ENCODE measurements at regions not wholly inside any gene's neighbourhood (a gene's known extent, or its start where the extent isn't known, plus 50 kb on each side); places are given as distances from the start of the nearest gene placed in this dataset.

DNA sequence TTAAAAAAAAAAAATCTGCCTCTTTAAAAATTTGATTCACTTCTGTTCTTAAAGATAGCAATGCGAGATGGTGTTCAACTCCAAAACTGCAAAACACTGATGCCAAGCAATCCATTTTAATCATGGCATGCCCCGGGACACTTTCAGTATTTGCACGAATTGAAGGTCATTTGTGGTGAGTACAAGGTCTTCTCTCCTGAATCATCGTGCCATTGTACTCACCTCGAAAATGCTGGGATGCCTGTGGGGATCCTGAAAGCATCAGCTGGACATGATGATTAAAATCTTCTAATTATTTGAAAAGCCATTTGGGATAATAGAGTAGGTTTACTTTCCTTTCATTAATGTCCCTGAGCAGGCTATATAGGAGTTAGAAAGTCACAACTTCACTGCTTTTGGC is 125.1 kb upstream of the NRP1 start:
- Histone ChIP-seq H3K4me3 (no peak overlapping the region), H3K4me1 (peaks cover 3 to 20% (median 5%) of the 10 kb centered on the region in 3 donors), H3K9me3 (no peaks in the 10 kb centered on the region), H3K27ac (peak overlapping the region in 2 of 4 donors; percentile 26 to 32), H3K27me3 (no peaks in the 10 kb centered on the region), H3K36me3 (no peaks in the 10 kb centered on the region)
- no peak for ATAC-seq
- TF ChIP-seq EP300 (IDR thresholded peaks at IDR 0.05) (no peak), POLR2A (IDR thresholded peaks at IDR 0.05) (no peak), POLR2AphosphoS5 (IDR thresholded peaks at IDR 0.05) (no peak)
- TF ChIP-seq, protein P1, sequence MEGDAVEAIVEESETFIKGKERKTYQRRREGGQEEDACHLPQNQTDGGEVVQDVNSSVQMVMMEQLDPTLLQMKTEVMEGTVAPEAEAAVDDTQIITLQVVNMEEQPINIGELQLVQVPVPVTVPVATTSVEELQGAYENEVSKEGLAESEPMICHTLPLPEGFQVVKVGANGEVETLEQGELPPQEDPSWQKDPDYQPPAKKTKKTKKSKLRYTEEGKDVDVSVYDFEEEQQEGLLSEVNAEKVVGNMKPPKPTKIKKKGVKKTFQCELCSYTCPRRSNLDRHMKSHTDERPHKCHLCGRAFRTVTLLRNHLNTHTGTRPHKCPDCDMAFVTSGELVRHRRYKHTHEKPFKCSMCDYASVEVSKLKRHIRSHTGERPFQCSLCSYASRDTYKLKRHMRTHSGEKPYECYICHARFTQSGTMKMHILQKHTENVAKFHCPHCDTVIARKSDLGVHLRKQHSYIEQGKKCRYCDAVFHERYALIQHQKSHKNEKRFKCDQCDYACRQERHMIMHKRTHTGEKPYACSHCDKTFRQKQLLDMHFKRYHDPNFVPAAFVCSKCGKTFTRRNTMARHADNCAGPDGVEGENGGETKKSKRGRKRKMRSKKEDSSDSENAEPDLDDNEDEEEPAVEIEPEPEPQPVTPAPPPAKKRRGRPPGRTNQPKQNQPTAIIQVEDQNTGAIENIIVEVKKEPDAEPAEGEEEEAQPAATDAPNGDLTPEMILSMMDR (IDR thresholded peaks at IDR 0.05) = no peak
- WGBS, 2 donors (ENCODE audit: low coverage in 1 of 2) = 21 to 48% methylated on average over 5 of the region's 5 CpGs

GRCh38 chr10:33455029-33455428 is 120.6 kb upstream of the NRP1 start:
- no peak for ATAC-seq
- H3K4me3 ChIP-seq = no peak overlapping the region
- H3K36me3 ChIP-seq = no peaks in the 10 kb centered on the region
- no peaks in the 10 kb centered on the region for H3K27me3 ChIP-seq
- H3K4me1 ChIP-seq = peaks cover 0 to 7% (median under 1%) of the 10 kb centered on the region in 3 donors
- WGBS, 2 donors (ENCODE audit: low coverage in 1 of 2) = 85 to 88% methylated on average over 2 of the region's 2 CpGs
- H3K27ac ChIP-seq = no peak overlapping the region
- no peaks in the 10 kb centered on the region for H3K9me3 ChIP-seq
- TF ChIP-seq EP300 (IDR thresholded peaks at IDR 0.05) (no peak), POLR2A (IDR thresholded peaks at IDR 0.05) (no peak), POLR2AphosphoS5 (IDR thresholded peaks at IDR 0.05) (no peak)
- TF ChIP-seq, protein P1 (IDR thresholded peaks at IDR 0.05) = no peak

DNA sequence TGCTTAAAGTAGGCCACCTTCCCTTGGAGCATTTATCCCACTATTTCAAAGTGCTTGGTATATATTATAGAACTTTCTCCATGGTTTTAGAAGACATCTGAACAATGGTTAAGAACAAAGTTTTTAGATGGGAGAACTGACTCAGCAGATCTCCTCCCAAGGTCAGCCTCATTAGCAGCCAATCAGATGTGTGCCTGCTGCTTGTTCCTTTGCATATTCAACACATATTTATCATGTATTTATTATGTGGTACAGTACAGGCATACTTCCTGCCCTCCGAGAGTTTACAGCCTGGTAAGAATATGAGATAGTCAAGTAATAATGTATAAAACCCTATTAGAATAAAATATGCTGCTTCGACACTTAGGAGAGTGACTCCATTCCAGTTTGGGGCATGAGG is 120.1 kb upstream of the NRP1 start:
- H3K36me3 ChIP-seq = no peaks in the 10 kb centered on the region
- no peak overlapping the region for H3K4me3 ChIP-seq
- H3K27ac ChIP-seq = no peak overlapping the region
- TF ChIP-seq POLR2A (IDR thresholded peaks at IDR 0.05) (no peak), POLR2AphosphoS5 (IDR thresholded peaks at IDR 0.05) (no peak), EP300 (IDR thresholded peaks at IDR 0.05) (no peak)
- TF ChIP-seq, protein P1 (IDR thresholded peaks at IDR 0.05) = no peak
- ATAC-seq = no peak
- WGBS, 2 donors (ENCODE audit: low coverage in 1 of 2) = 88 to 93% methylated on average over 1 to 2 of the region's 2 CpGs
- no peaks in the 10 kb centered on the region for H3K27me3 ChIP-seq
- no peaks in the 10 kb centered on the region for H3K9me3 ChIP-seq
- H3K4me1 ChIP-seq = peaks cover 0 to 2% (median 0%) of the 10 kb centered on the region in 3 donors

DNA sequence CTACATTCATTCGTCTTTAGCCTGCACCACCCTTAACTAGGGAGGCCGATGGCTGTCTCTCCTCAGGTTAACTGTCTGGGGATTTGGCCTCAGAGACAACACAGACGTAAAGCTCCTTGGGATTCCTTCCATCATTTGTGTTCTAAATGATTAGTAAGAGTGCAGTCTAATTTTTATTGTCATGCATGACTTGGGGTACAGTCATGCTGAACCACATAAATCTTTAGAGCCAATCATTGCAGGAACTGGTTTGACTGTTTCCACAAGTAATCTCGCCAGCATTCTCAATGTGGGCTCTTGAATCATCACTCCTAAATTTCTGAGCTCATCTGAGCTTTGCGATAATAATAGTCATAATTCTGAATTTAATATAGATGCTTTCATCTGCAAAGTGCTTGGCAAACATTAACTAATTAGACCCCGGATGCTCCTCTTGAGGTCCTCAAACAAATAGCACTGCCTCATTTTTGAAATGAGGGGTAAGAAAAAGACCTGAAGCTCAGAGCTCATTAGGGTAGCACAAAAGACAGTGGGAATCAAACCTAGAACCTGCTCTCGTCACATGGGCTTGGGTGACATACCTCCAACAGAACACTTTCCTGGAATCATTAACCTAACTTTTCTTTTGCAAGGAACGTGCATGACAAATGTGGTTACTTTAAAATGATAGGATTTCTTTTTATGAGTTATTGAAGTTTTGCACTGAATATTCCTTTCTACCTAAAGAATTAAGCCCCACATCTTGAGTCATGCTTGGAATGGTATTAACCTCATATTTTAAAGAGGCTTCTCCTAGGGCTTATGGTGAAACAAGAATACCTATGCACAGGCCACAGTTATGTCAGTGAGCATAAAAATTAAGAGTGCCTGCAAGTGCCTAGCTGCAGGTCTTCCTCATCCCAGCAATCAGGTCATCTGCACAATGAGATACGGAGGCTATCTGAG is 118.9 kb upstream of the NRP1 start:
- ATAC-seq = no peak
- H3K27ac ChIP-seq = no peak overlapping the region
- H3K36me3 ChIP-seq = no peaks in the 10 kb centered on the region
- H3K4me3 ChIP-seq = no peak overlapping the region
- no peaks in the 10 kb centered on the region for H3K9me3 ChIP-seq
- TF ChIP-seq EP300 (IDR thresholded peaks at IDR 0.05) (no peak), POLR2AphosphoS5 (IDR thresholded peaks at IDR 0.05) (no peak), POLR2A (IDR thresholded peaks at IDR 0.05) (no peak)
- TF ChIP-seq, protein P1 (IDR thresholded peaks at IDR 0.05) = no peak
- H3K27me3 ChIP-seq = no peaks in the 10 kb centered on the region
- 92 to 93% methylated on average over 6 to 9 of the region's 9 CpGs for WGBS, 2 donors (ENCODE audit: low coverage in 1 of 2)
- no peaks in the 10 kb centered on the region for H3K4me1 ChIP-seq
